22Rv1 (cell line): ENCODE measurements at regions not wholly inside any gene's neighbourhood (a gene's known extent, or its start where the extent isn't known, plus 50 kb on each side); places are given as distances from the start of the nearest gene placed in this dataset.
A peak's percentile ranks its signal among the peaks of the same experiment; 100 is the strongest.

Experiments used
- ZFX ChIP-seq: fragments of 450-650 bp; IDR thresholded peaks from 2 replicates; pipeline ENCODE4 v1.6.1; 2017; ENCODE audit warnings: antibody characterized with exemption, borderline replicate concordance
- TF ChIP-seq, protein P1 (sequence below): fragments of 450-650 bp; IDR thresholded peaks from 2 replicates; pipeline ENCODE4 v1.5.1; 2017; ENCODE audit warnings: mild to moderate bottlenecking

- TF ChIP-seq, protein P1, sequence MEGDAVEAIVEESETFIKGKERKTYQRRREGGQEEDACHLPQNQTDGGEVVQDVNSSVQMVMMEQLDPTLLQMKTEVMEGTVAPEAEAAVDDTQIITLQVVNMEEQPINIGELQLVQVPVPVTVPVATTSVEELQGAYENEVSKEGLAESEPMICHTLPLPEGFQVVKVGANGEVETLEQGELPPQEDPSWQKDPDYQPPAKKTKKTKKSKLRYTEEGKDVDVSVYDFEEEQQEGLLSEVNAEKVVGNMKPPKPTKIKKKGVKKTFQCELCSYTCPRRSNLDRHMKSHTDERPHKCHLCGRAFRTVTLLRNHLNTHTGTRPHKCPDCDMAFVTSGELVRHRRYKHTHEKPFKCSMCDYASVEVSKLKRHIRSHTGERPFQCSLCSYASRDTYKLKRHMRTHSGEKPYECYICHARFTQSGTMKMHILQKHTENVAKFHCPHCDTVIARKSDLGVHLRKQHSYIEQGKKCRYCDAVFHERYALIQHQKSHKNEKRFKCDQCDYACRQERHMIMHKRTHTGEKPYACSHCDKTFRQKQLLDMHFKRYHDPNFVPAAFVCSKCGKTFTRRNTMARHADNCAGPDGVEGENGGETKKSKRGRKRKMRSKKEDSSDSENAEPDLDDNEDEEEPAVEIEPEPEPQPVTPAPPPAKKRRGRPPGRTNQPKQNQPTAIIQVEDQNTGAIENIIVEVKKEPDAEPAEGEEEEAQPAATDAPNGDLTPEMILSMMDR, result peak; percentile 45
- no peak for TF ChIP-seq ZFX
Observed at GRCh38 chr5:103942587-103943186, 380.1 kb upstream of the NUDT12 start.
